ENCODE measurements at regions not wholly inside any gene's neighbourhood (a gene's known extent, or its start where the extent isn't known, plus 50 kb on each side); places are given as distances from the start of the nearest gene placed in this dataset.

DNA sequence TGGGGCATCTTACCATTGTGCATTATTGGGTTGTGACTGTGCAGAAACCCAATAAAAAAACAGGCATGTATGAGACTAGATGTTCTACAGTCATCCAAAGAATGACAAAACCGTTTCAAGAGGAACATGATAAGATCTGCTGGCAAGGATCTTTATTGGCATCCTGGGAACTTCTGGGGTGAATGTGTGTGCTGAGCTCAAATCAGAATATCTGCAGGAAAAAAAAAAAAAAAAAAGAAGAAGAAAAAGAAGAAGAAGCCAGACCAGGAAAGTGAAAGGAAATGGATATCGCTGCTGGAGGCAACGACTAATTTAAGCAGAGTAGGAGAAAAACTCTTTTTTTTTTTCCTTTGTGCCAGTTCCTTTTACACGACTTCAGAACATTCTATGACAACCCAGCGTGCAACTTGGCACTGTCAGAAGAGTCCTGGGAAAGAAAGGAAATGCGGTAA lies 484.2 kb upstream of the BOD1L1 start:
- Histone ChIP-seq H4K12ac (ENCODE audit: low read depth, low read length) (no peak overlapping the region), H3K79me2 (ENCODE audit: control insufficient read depth, insufficient read depth, low read length, poor library complexity) (no peaks in the 10 kb centered on the region), H3K18ac (ENCODE audit: low read length) (no peak overlapping the region), H3K9ac (ENCODE audit: low read length) (no peak overlapping the region), H3K36me3 (ENCODE audit: control insufficient read depth in 1 of 2, insufficient read depth in 2 of 2, low read length in 2 of 2) (no peaks in the 10 kb centered on the region), H2AK5ac (ENCODE audit: low read length) (no peak overlapping the region), H3K9me3 (ENCODE audit: insufficient read depth, low read depth, low read length) (no peaks in the 10 kb centered on the region), H3K4me3 (ENCODE audit: low read depth, low read length) (no peak overlapping the region), H2BK120ac (ENCODE audit: insufficient read depth, low read length, poor library complexity) (no peak overlapping the region), H3K4me2 (ENCODE audit: low read length) (no peak overlapping the region), H3K4me1 (ENCODE audit: control insufficient read depth in 1 of 2, insufficient read depth in 2 of 2, low read length in 2 of 2) (no peaks in the 10 kb centered on the region), H3K79me1 (ENCODE audit: low read length) (no peaks in the 10 kb centered on the region), H3K4ac (ENCODE audit: low read depth, low read length) (no peak overlapping the region), H3K14ac (ENCODE audit: low read length) (no peak overlapping the region), H4K91ac (ENCODE audit: low read depth, low read length) (no peak overlapping the region), H3K27ac (ENCODE audit: low read depth, low read length) (no peak overlapping the region), H3K27me3 (ENCODE audit: insufficient read depth, low read length) (no peaks in the 10 kb centered on the region), H2AFZ (ENCODE audit: insufficient read depth, low read length, poor library complexity) (no peak overlapping the region), H3K23ac (ENCODE audit: low read length) (no peak overlapping the region), H2BK5ac (ENCODE audit: low read depth, low read length, poor library complexity) (no peak overlapping the region), H2BK12ac (ENCODE audit: low read length) (no peak overlapping the region), H4K8ac (ENCODE audit: low read depth, low read length) (no peak overlapping the region)
- no CpG with 5 or more reads among the region's 6 CpGs for WGBS (ENCODE audit: extremely low coverage, insufficient coverage, insufficient read length)
- DNase-seq, result no peak

DNA sequence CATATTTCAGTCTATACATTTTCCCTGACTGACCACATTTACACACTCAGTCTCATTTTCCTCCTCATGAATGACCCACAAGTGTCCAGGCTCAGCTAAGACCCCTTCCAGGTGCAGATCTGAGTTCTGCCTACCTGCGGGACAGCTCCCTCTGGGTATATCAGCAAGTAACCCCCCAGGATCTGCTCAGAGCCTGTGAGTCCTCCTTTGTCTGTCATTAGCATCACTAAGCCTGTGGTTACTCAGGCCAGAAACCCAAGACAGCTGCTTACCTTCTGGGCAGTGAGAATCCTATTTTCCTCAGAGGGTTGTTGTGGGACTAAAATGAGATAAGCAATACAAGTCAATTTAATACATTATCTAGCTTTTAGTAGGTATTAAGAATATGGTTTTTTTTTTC lies 487.6 kb upstream of the BOD1L1 start:
- Histone ChIP-seq H3K23ac (ENCODE audit: low read length) (no peak overlapping the region), H4K8ac (ENCODE audit: low read depth, low read length) (no peak overlapping the region), H3K27me3 (ENCODE audit: insufficient read depth, low read length) (no peaks in the 10 kb centered on the region), H3K4me1 (ENCODE audit: control insufficient read depth in 1 of 2, insufficient read depth in 2 of 2, low read length in 2 of 2) (no peaks in the 10 kb centered on the region), H2BK12ac (ENCODE audit: low read length) (no peak overlapping the region), H3K27ac (ENCODE audit: low read depth, low read length) (no peak overlapping the region), H2BK120ac (ENCODE audit: insufficient read depth, low read length, poor library complexity) (no peak overlapping the region), H2AFZ (ENCODE audit: insufficient read depth, low read length, poor library complexity) (no peak overlapping the region), H3K14ac (ENCODE audit: low read length) (no peak overlapping the region), H4K91ac (ENCODE audit: low read depth, low read length) (no peak overlapping the region), H3K4ac (ENCODE audit: low read depth, low read length) (no peak overlapping the region), H3K79me1 (ENCODE audit: low read length) (no peaks in the 10 kb centered on the region), H3K9me3 (ENCODE audit: insufficient read depth, low read depth, low read length) (no peaks in the 10 kb centered on the region), H2AK5ac (ENCODE audit: low read length) (no peak overlapping the region), H3K18ac (ENCODE audit: low read length) (no peak overlapping the region), H3K79me2 (ENCODE audit: control insufficient read depth, insufficient read depth, low read length, poor library complexity) (no peaks in the 10 kb centered on the region), H3K4me3 (ENCODE audit: low read depth, low read length) (no peak overlapping the region), H3K36me3 (ENCODE audit: control insufficient read depth in 1 of 2, insufficient read depth in 2 of 2, low read length in 2 of 2) (no peaks in the 10 kb centered on the region), H2BK5ac (ENCODE audit: low read depth, low read length, poor library complexity) (no peak overlapping the region), H3K4me2 (ENCODE audit: low read length) (no peak overlapping the region), H3K9ac (ENCODE audit: low read length) (peak overlapping the region; percentile 63), H4K12ac (ENCODE audit: low read depth, low read length) (no peak overlapping the region)
- no peak for DNase-seq
- no CpG with 5 or more reads among the region's 1 CpG for whole genome bisulfite sequencing (ENCODE audit: extremely low coverage, insufficient coverage, insufficient read length)

DNA sequence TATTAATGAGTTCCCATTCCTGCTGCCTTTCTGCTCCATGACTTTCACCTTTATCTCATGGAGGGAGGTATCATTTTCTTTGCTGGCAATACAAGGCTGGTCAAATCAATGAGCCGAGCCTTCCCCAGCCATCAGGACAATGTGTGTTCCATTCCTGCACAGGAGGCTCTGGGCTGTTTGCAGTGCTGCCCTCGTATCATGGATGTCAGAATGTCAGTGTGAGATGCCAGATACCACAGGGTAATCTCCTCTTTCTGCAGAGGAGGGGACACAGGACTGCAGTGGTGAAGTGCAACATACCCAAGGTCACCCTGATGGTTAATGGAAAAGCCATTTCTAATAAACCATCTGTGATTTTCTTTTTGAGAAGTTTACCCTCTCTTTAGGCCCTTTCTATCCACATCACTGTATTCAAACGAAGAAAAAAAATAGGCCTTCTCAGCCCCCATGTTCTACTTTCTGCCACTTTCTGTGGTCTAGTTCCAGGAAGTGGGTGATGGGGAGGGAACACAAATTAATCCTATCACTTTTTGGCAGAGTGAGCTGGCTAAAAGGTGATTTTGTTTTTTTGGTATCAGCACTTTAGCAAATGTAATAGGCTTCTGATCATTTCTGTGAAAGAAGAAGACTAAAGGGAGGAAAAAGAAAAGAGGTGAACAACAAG lies 490.2 kb upstream of the BOD1L1 start:
- no peak for DNase-seq
- Histone ChIP-seq H4K91ac (ENCODE audit: low read depth, low read length) (no peak overlapping the region), H3K14ac (ENCODE audit: low read length) (no peak overlapping the region), H4K12ac (ENCODE audit: low read depth, low read length) (no peak overlapping the region), H3K4me1 (ENCODE audit: control insufficient read depth in 1 of 2, insufficient read depth in 2 of 2, low read length in 2 of 2) (no peaks in the 10 kb centered on the region), H3K9me3 (ENCODE audit: insufficient read depth, low read depth, low read length) (no peaks in the 10 kb centered on the region), H3K18ac (ENCODE audit: low read length) (no peak overlapping the region), H2BK120ac (ENCODE audit: insufficient read depth, low read length, poor library complexity) (no peak overlapping the region), H2BK12ac (ENCODE audit: low read length) (no peak overlapping the region), H2AFZ (ENCODE audit: insufficient read depth, low read length, poor library complexity) (no peak overlapping the region), H3K79me2 (ENCODE audit: control insufficient read depth, insufficient read depth, low read length, poor library complexity) (no peaks in the 10 kb centered on the region), H3K4me2 (ENCODE audit: low read length) (no peak overlapping the region), H3K79me1 (ENCODE audit: low read length) (no peaks in the 10 kb centered on the region), H3K27me3 (ENCODE audit: insufficient read depth, low read length) (no peaks in the 10 kb centered on the region), H2BK5ac (ENCODE audit: low read depth, low read length, poor library complexity) (no peak overlapping the region), H4K8ac (ENCODE audit: low read depth, low read length) (no peak overlapping the region), H3K4ac (ENCODE audit: low read depth, low read length) (no peak overlapping the region), H2AK5ac (ENCODE audit: low read length) (no peak overlapping the region), H3K9ac (ENCODE audit: low read length) (peak overlapping the region; percentile 40), H3K27ac (ENCODE audit: low read depth, low read length) (no peak overlapping the region), H3K4me3 (ENCODE audit: low read depth, low read length) (no peak overlapping the region), H3K23ac (ENCODE audit: low read length) (no peak overlapping the region), H3K36me3 (ENCODE audit: control insufficient read depth in 1 of 2, insufficient read depth in 2 of 2, low read length in 2 of 2) (no peaks in the 10 kb centered on the region)
- no CpG with 5 or more reads among the region's 3 CpGs for WGBS (ENCODE audit: extremely low coverage, insufficient coverage, insufficient read length)

DNA sequence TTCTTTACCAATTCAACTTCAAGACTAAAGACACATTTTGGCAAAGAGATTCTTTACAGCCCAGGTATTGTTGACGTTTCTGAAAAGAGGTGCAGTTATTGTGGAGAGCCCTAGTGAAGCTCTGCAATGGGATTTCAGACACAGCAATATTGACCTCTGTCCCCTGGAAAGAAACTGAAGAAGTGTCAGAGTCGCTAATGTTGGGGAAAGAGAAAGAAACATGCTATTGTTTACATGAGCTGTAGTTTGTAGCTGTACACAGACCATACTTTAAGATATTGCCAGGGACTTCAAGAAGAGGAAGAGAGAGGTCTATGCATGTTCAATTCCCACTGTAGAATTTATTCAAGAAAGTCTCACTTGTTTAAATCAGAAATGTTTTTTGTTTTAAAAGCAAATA lies 497.3 kb upstream of the BOD1L1 start:
- no CpG with 5 or more reads among the region's 2 CpGs for WGBS (ENCODE audit: extremely low coverage, insufficient coverage, insufficient read length)
- DNase-seq, result no peak
- Histone ChIP-seq H3K27ac (ENCODE audit: low read depth, low read length) (no peak overlapping the region), H3K36me3 (ENCODE audit: control insufficient read depth in 1 of 2, insufficient read depth in 2 of 2, low read length in 2 of 2) (no peaks in the 10 kb centered on the region), H3K27me3 (ENCODE audit: insufficient read depth, low read length) (no peaks in the 10 kb centered on the region), H2AFZ (ENCODE audit: insufficient read depth, low read length, poor library complexity) (no peak overlapping the region), H3K79me2 (ENCODE audit: control insufficient read depth, insufficient read depth, low read length, poor library complexity) (no peaks in the 10 kb centered on the region), H3K9me3 (ENCODE audit: insufficient read depth, low read depth, low read length) (no peaks in the 10 kb centered on the region), H2BK120ac (ENCODE audit: insufficient read depth, low read length, poor library complexity) (no peak overlapping the region), H3K23ac (ENCODE audit: low read length) (no peak overlapping the region), H3K9ac (ENCODE audit: low read length) (no peak overlapping the region), H3K4ac (ENCODE audit: low read depth, low read length) (no peak overlapping the region), H2AK5ac (ENCODE audit: low read length) (no peak overlapping the region), H2BK5ac (ENCODE audit: low read depth, low read length, poor library complexity) (no peak overlapping the region), H3K4me3 (ENCODE audit: low read depth, low read length) (no peak overlapping the region), H3K4me1 (ENCODE audit: control insufficient read depth in 1 of 2, insufficient read depth in 2 of 2, low read length in 2 of 2) (no peaks in the 10 kb centered on the region), H2BK12ac (ENCODE audit: low read length) (no peak overlapping the region), H3K14ac (ENCODE audit: low read length) (no peak overlapping the region), H3K4me2 (ENCODE audit: low read length) (no peak overlapping the region), H3K79me1 (ENCODE audit: low read length) (no peaks in the 10 kb centered on the region), H3K18ac (ENCODE audit: low read length) (no peak overlapping the region), H4K8ac (ENCODE audit: low read depth, low read length) (no peak overlapping the region), H4K12ac (ENCODE audit: low read depth, low read length) (no peak overlapping the region), H4K91ac (ENCODE audit: low read depth, low read length) (no peak overlapping the region)

Data from trophoblast cell (in vitro differentiated cells and primary cell).